HG03135 (cell line): ENCODE measurements at regions not wholly inside any gene's neighbourhood (a gene's known extent, or its start where the extent isn't known, plus 50 kb on each side); places are given as distances from the start of the nearest gene placed in this dataset.

Source experiments
- ATAC-seq: cut with Tn5 transposase; IDR thresholded peaks from one replicate; pipeline ENCODE4 v1.9.1; 2021; ENCODE audit warnings: mild to moderate bottlenecking, moderate library complexity; ENCODE audit not compliant: unreplicated experiment

DNA sequence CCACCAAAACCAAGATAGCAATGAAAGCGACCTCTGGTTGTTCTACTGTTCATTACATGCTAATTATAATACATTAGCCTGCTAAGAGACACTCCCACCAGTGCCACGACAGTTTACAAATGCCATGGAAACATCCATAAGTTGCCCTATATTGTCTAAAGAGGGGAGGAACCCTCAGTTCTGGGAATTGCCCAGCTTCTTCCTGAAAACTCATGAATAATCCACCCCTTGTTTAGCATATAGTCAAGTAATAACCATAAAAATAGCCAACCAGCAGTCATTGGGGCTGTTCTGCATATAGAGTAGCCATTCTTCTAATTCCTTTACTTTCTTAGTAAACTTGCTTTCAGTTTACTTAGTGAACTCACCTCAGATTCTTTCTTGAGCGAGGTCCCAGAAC is 189.8 kb upstream of the SOX11 start:
- no peak for ATAC-seq

DNA sequence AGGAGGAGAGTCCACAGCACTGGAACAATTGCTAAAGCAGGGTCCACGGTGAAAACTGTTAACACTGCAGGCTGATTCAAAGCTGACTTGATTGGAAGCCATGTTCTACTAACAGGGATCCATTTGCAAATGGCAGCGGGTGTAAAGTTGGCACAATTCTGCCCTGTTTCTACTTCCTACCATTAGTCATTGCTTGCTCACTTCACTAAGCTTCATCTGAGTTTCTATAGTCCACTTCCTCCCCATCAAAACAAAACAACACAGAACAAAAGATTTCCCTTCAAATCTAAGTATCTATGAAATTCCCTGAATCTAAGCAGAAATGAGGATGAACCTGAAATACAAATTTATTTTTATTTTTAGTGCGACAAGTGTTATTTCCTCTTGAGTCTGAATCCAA is 187.4 kb upstream of the SOX11 start:
- no peak for ATAC-seq

DNA sequence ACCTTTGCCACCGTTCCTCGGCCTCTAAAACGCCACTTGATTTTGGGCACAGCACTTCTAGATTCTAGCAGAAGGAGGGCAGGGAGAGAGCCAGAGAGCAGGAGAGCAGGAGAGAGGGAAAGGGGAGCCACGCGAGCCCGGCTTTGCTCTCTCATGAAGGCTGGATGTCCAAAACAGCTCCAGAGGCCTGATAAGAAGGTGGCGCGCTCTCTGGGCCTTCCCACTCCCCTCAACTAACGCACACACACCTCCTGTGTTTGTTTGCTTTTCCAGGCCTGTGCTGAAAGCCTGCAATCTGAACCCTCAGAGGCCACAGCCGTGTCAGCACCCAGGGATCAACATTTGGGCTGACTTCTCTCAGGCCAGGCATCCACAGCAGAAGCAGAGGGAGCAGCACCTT is 184.8 kb upstream of the SOX11 start:
- no peak for ATAC-seq

DNA sequence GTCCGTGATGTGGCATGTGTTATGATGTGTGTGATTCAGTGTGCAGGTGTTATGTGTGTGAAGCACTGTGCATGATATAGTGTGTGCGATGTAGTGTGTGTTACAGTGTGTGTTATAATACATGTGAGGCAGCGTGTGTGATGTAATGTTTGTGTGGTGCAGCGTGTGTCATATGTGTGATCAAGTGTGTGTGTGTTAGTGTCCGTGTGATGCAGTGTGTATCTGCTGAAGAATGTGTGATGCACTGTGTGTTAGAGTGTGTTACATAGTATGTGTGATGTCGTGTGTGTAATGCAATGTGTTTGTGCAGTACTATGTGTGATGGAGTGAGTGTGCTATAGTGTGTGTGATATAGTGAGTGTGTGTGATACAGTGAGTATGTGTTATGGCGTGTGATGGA is 182.8 kb upstream of the SOX11 start:
- no peak for ATAC-seq

DNA sequence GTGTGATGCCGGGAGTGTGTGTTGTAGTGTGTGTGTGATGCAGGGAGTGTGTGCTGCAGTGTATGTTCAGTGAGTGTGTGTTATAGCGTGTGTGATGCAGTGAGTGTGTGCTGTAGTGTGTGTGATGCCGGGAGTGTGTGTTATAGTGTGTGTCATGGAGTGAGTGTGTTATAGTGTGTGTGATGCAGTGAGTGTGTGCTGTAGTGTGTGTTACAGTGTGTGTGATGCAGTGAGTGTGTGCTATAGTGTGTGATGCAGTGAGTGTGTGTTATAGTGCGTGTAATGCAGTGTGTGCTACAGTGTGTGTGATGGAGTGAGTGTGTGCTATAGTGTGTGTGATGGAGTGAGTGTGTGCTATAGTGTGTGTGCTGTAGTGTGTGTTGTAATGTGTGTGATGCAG is 182.1 kb upstream of the SOX11 start:
- no peak for ATAC-seq

DNA sequence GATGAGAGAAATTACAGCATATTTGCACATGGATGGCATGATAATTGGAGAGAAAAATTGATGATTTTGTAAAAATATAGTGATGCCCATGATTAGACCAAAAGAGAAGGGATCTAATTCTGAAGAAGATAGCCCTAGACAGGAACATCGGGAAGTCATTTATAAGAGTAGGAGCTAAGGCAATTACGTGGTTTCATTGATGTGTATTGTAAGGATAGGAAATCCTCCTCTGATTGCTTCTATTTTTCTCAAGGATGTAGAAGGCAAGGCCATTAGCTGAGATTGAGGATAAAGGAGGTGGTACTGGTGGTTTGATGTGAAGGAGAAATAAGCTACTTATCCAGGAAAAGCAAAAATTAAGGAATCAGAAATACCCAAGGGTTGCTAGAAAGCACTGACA is 176.5 kb upstream of the SOX11 start:
- no peak for ATAC-seq

DNA sequence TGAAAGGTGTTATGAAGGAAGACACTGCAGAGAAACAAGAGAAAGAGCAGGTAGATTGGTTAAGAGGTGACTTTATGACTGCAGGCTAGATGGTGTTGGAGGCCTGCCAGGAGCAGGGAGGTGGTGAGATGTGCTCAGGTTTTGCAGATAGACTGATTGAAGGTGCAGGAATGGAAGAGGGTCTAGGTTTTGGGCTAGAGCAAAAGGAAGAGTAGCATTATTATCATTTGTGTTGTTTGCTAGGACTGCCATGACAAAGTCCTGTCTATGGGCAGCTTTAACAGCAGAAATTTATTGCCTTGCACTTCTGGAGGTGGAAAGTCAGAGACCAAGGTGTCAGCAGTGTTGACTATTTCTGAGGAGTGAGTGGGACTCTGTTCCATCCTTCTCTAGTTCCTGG is 172.9 kb upstream of the SOX11 start:
- ATAC-seq = no peak

DNA sequence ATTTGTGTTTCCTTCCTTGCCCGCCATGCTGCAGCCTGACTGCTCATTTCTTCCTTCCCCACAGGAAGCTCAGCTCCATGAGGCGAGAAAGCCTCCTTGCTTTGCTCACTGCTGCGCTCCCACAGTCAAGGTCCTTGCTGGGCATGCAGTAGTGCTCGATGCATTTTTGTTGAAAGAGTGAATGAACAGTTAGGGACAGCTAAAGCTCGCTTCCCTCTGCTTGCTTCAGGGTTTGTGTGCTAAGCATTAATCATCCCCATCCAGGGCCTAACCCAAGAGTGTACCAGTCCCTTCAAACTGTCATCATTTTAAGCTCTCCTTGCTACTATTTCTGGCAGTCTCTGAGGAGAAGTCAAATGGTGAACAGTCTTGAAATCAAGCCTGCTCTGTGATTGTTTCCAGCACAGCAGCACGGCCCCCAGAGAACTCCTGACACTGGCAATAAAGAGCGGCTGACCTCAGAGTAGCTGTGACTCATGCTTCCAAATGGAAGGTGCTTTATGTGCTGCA is 171.7 kb upstream of the SOX11 start:
- ATAC-seq = no peak

DNA sequence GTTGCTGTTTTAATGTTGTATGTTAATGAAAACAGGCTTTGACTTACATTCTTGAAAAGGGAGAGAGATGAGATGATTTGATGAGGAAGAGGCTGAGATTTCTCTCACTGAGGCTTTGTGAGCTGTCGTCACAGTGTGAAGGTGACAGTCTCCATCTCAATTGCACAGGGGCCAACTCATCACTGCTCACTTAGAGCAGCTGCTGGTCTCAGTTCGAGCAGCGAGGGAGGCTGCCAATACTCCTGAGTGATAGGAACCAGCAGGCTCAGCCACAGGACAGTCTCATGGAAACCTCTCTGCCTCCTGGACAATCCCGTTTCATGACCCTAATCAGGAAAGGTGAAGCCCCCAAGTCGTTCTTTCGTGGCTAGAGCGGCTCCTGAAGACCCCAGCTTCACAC is 170.7 kb upstream of the SOX11 start:
- ATAC-seq = no peak

DNA sequence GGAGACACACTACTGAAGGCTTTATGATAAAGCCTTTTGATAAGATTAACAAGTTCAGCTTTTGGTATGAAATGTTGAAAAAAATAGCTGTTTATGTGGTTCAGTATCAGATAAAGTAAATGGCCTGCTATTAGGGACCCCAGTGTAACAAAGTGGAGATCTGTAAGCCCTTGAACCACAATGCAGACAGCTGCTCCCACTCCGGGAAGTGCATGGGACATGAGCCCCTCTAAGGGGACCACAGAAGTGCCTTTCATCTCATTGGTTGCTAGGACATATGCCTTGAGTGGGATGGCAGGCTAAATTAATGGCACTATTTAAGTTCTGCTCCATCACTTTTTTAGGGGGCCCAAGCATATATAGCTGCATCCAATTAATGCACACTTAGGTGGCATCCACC is 167.6 kb upstream of the SOX11 start:
- no peak for ATAC-seq

DNA sequence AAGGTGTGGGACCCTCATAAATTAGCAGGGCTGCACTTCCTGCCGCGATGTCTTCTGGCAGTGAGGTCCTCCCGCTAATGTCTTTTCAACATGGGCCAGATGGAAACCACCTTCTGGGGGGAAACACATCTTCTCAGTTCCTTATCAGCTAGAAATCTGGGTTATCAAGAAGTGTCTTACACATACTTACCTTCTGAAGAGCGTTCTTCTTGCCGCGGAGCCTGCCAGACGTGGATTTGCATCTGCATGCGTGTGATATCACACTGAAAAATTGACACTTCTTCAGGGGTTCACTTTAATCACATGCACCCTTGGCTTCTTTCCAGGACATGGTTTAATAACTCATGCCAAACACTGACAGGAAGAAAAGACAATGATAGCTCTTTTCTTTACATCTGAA is 163.5 kb upstream of the SOX11 start:
- ATAC-seq = no peak

DNA sequence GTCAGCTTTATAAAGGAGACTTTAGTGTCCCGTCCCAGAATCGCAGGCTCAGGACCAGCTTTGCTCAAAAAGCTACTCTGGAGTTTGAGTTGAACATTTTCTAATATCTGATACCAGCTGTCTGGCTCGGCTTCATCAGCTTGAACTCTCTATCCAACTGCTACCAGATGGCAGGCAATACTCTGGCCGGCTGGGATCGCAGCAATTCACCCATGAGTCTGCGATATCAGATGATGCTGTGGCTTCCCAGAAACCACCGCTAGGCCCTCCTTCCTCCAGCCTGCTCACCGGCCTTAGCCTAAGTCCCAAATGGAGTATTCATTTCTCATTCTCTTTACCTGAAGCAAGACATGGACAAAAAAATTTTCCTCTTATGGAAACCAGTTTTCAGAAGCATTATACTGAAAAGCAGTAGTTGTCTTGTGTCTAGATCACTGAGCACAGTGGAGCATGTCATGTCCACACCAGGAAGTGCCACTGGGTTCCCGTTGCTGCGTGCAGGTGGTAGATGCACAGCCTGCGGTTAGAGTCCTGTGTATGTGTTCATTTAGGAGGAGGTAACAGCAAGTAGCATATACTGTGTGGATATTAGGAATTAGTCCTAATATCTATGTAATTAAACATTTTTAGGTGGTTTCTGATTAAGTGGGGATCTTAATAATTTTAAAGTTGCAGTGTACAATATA is 162.0 kb upstream of the SOX11 start:
- ATAC-seq = no peak

DNA sequence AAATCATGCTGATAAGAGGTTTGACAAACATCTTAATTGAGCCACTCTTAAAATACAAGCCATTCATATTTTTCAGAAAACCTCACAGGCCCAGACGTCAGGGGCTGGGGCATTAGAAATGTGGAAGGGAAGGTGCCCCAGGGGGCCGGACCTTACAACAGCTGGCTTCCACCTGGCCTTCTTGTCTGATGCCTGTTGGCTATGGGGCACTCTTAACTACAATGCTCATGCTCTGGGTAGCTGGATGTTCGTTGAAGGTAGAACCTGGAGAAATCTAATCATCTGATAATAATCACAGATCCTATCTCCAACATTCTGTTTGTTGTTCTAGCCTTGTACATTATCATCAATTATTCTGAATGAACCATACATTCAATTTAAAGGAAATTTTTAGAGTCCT is 156.9 kb upstream of the SOX11 start:
- ATAC-seq = no peak

DNA sequence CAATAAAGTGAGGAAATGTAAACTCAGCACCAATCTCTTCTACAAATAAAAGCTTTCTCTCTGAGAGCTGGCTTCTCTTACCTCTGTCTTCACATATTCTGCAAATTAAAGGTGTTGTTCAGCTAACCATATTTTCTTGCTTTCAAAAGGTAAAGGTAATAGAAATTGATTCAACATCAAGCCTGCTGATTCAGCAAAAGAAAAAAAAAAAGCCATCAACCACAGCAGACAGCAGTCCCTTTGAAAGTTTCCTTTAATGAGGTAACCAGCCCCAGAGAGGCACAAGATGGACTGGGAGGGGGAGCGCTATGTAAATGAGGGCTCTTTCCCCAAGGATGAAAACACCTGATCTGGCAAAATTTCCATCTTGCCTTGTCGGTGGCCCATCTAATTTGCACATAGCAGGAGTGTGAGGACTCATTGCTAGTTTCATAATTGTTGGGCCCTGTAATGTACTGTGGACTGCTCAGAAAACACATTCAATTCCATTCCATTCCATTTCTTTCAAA is 154.9 kb upstream of the SOX11 start:
- no peak for ATAC-seq

DNA sequence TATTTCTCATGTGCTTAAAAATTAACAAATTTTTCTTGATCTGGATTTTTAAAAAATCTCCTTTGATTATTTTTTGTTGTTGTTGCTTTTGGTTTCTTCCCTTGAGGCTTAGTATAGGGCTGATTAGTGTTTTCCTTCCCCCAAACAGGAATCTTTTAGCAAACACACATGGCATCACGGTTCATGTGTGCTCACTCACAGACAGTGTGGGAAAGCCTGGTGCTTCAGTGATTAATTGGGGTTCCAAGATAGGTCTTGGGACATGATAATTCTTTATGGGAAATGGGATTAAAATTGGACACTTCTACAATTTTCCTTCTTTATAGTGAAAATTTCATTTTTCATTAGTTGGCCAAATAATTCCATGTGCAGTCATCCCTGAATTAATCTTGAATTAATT is 153.9 kb upstream of the SOX11 start:
- no peak for ATAC-seq

DNA sequence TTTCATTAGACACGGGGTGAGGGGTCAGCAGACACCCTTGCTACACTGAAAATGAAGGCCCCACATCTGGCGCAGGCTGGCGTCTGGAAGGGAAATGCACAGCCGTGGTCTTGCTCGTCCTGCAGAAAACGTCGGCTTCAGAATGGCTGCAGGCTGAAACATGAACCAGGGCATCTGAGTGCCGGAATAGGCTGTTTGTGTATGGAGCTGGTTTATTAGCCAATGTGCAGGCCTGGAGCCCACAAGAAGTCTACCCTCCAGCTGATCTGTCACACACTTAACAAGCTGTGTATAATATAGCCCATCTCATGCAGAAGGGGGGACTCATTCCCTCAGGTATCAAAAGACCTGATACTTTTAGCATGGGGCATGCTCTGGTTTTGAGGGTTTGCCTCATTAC is 153.4 kb upstream of the SOX11 start:
- no peak for ATAC-seq

DNA sequence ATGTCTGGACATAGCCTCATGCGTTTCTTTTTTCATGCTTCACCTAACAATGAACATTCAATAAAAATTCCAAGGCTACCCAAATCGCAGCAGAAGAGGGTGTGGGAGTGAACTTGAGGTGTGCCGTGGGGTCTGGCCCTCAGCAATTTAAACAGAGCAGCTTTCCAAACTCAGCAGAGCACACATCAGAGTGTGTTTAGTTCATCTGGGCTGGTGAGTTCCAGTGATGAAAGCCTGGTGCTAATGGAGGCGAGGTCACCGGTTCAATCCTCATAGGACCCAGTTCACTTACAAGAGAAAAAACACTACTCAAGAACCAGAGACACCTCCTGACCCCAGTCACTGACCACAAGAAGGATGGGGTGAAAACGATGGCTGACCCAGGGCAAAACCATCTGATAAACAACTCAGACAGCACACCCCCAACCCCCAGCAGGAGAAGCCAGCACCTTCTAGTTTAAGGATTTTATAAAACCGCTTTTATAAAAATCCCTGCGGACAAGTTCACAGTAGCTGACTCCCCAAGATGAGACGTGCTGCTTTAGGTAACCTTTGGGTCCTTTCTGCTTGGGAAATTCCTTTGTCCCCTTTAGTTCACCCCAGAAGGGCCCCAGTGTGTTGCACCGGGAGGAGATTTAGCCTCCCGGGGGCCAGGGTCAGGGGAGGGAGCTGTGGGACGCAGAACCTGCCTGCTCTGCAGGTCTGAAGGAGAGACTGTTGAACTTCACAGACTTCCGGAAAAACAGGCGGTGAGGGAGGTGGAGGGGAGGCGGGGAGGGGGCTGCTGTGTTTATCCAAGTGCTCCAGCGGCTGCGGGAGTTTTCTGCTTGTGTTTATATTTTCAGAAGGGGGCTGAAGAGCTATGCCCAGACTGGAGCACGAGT is 152.7 kb upstream of the SOX11 start:
- no peak for ATAC-seq

DNA sequence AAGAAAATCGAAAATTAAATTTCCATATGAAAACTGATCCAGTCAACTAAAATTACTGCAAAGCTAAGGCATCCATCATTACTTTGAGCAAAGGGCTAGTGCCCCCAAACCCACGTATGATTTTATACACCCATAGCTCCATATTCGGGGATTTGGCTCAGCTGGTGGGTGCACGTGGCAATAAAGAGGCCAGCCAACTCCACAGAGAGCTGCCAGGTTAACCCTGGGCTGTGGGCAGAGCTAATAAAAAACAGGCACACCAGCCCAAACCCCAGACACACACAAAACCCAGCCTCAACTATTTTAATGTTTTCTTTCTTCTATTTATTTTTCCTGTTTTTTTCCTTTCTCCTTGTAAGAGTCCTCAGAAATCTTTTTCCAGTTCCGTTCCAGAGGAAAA is 151.3 kb upstream of the SOX11 start:
- ATAC-seq = no peak

DNA sequence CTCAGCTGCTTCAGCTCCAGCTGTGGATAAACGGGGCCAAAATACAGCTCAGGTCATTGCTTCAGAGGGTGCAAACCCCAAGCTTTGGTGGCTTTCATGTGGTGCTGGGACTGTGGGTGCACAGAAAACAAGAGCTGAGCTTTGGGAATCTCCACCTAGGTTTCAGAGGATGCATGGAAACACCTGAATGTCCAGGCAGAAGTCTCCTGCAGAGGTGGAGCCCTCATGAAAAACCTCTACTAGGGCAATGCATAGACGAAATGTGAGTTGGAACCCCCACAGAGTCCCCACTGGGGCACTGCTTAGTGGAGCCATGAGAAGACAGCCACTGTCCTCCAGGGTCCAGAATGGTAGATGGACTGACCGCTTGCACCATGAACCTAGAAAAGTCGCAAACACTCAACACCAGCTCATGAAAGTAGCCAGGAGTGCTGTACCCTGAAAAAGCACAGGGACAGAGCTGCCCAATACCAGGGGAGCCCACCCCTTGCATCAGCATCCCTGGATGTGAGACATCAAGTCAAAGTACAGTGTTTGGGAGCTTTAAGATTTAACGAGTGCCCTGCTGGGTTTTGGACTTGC is 147.9 kb upstream of the SOX11 start:
- no peak for ATAC-seq

DNA sequence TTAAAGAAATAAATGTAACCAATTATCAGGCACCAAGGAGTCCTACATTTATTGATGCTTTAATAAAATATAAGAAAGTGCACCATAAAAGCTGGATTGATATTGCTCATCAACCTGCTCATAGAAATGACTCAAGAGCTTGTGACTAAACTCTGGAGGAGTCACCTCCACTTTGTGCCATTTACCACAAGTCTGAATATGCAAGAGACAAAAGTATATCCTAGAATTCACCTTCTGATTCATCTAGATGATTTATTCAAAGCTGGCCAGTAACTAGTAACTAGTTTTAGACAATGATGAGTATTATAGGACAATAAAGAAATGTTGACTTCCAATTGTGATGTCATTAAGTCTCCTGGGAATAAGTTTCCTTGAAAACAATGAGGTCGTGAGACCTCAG is 146.0 kb upstream of the SOX11 start:
- ATAC-seq = no peak

DNA sequence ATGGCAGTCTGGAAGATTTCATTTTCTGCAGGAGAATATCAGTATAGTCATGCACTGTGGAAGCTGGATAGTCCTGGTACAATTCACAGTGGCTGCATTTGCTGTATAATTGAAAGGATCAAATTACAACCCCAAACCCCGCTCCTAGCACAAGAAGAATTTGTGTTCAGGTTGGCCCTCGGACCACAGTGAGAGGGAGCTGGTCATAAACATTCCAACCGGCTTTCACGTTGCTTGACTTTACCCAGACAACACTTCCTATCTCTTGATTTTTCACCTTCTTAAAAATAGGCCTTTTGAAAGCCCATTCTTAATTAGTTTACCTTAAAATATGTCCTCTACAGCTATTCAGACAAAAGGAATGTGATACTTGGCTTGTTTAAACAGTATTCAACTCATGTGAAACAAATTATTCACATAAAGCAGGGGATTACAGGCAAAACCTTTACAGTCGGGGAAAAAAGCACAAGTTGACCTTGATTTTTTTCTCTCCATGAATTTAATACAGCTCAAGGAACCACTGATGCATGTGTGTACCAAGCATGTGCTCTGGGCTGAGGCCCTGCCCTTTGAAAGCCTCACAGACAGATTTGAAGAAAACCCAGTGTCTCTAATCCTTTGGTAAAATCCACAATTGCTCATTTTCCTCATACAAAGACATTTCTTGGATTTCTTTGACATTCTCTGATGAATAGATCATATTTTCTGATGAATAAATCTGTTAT is 143.0 kb upstream of the SOX11 start:
- no peak for ATAC-seq
